Memory B cell (primary cell): ENCODE measurements at regions not wholly inside any gene's neighbourhood (a gene's known extent, or its start where the extent isn't known, plus 50 kb on each side); places are given as distances from the start of the nearest gene placed in this dataset.

ENCODE experiments used
- ATAC-seq: fragments of 150-1000 bp; cut with Tn5 transposase; 2 replicates; pipeline ENCODE4 v1.10.0; 2021; ENCODE audit warnings: low read depth, mild to moderate bottlenecking, moderate library complexity
- DNase-seq, 2 donors: peaks; one replicate each; pipeline ENCODE4 v3.0.0; 2022; ENCODE audit warnings: low spot score in 2 of 2
- H3K27ac Mint-ChIP-seq: one replicate; pipeline ENCODE4 v1.8.0; 2022; ENCODE audit warnings: mild to moderate bottlenecking, moderate library complexity, mixed read lengths
- H3K27me3 Mint-ChIP-seq: one replicate; pipeline ENCODE4 v1.8.0; 2022; ENCODE audit warnings: mixed read lengths
- H3K36me3 Mint-ChIP-seq: one replicate; pipeline ENCODE4 v1.8.0; 2022; ENCODE audit warnings: mild to moderate bottlenecking, mixed read lengths
- H3K4me1 Mint-ChIP-seq: one replicate; pipeline ENCODE4 v1.8.0; 2022; ENCODE audit warnings: mixed read lengths
- H3K4me3 Mint-ChIP-seq: one replicate; pipeline ENCODE4 v1.8.0; 2022; ENCODE audit warnings: mild to moderate bottlenecking, moderate library complexity, mixed read lengths
- H3K9me3 Mint-ChIP-seq: one replicate; pipeline ENCODE4 v1.8.0; 2022; ENCODE audit warnings: mixed read lengths

DNA sequence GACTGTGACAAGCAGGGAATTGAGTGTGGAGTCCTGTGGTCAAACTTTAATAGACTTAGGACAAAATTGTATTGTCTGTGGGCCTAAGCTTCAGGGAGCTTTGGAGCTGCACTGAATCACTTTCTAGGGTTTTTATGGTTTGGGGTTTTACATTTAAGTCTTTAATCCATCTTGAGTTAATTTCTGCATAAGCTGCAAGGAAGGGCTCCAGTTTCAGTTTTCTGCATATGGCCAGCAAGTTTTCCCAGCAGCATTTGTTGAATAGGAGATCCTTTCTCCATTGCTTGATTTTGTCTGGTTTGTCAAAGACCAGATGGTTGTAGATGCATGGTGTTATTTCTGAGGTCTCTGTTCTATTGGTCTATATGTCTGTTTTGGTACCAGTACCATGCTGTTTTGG lies 113.4 kb upstream of the NXT1 start:
- Mint-ChIP-seq H3K4me1 (no peaks in the 10 kb centered on the region), H3K27ac (no peak overlapping the region), H3K36me3 (peaks cover 3% of the 10 kb centered on the region), H3K9me3 (peaks cover 15% of the 10 kb centered on the region), H3K4me3 (no peak overlapping the region), H3K27me3 (peaks cover 2% of the 10 kb centered on the region)
- no peak for ATAC-seq
- DNase-seq = no peak

GRCh38 chr20:23235173-23236027 lies 115.2 kb upstream of the NXT1 start:
- Mint-ChIP-seq H3K27ac (no peak overlapping the region), H3K27me3 (peaks cover 5% of the 10 kb centered on the region), H3K36me3 (peaks cover 3% of the 10 kb centered on the region), H3K4me3 (no peak overlapping the region), H3K9me3 (peaks cover 18% of the 10 kb centered on the region), H3K4me1 (no peaks in the 10 kb centered on the region)
- DNase-seq (no peak), ATAC-seq (no peak)

GRCh38 chr20:23234311-23235078 lies 116.1 kb upstream of the NXT1 start:
- H3K4me3 Mint-ChIP-seq = no peak overlapping the region
- H3K27ac Mint-ChIP-seq = no peak overlapping the region

GRCh38 chr20:23233341-23233740 lies 117.2 kb upstream of the NXT1 start:
- peaks cover 3% of the 10 kb centered on the region for H3K36me3 Mint-ChIP-seq
- H3K4me1 Mint-ChIP-seq = no peaks in the 10 kb centered on the region
- no peak overlapping the region for H3K27ac Mint-ChIP-seq
- peaks cover 5% of the 10 kb centered on the region for H3K27me3 Mint-ChIP-seq
- H3K9me3 Mint-ChIP-seq = peaks cover 8% of the 10 kb centered on the region
- ATAC-seq = no peak
- DNase-seq = no peak
- no peak overlapping the region for H3K4me3 Mint-ChIP-seq

More at GRCh38 chr20:23234311-23235078, 116.1 kb upstream of the NXT1 start:
- no peak for DNase-seq
- Mint-ChIP-seq H3K36me3 (peaks cover 3% of the 10 kb centered on the region), H3K27me3 (peaks cover 5% of the 10 kb centered on the region), H3K4me1 (no peaks in the 10 kb centered on the region), H3K9me3 (peaks cover 16% of the 10 kb centered on the region)
- ATAC-seq = no peak

GRCh38 chr20:23232679-23233308 lies 117.8 kb upstream of the NXT1 start:
- no peak for ATAC-seq
- Mint-ChIP-seq H3K36me3 (peaks cover 3% of the 10 kb centered on the region), H3K4me1 (no peaks in the 10 kb centered on the region), H3K27ac (no peak overlapping the region), H3K4me3 (no peak overlapping the region), H3K9me3 (peaks cover 8% of the 10 kb centered on the region), H3K27me3 (peaks cover 5% of the 10 kb centered on the region)
- DNase-seq = no peak

DNA sequence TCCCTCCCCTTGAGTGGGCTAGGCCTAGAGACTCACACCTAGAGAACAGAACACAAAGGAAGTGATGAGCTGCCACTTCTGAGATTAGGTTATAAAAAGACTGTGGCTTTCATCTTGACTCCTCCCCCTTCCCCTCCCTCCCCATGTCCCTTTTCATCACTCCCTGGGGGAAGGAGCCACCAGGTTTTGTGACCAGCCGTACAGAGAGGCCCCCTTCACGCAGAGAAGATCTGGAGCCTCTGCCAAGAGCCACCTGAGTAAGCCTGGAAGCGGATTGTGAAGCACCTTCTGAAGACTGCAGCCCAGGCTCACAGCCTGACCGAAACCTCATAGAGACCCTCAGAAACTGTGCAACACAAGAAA lies 118.4 kb upstream of the NXT1 start:
- Mint-ChIP-seq H3K27me3 (peaks cover 5% of the 10 kb centered on the region), H3K36me3 (peaks cover 3% of the 10 kb centered on the region), H3K4me1 (no peaks in the 10 kb centered on the region), H3K27ac (no peak overlapping the region), H3K4me3 (no peak overlapping the region), H3K9me3 (peaks cover 8% of the 10 kb centered on the region)
- ATAC-seq = no peak
- DNase-seq = no peak

GRCh38 chr20:23231561-23232218 lies 118.9 kb upstream of the NXT1 start:
- H3K9me3 Mint-ChIP-seq = peaks cover 6% of the 10 kb centered on the region
- DNase-seq = no peak
- no peaks in the 10 kb centered on the region for H3K4me1 Mint-ChIP-seq
- peaks cover 5% of the 10 kb centered on the region for H3K27me3 Mint-ChIP-seq
- no peak for ATAC-seq
- peaks cover 3% of the 10 kb centered on the region for H3K36me3 Mint-ChIP-seq
- H3K27ac Mint-ChIP-seq = no peak overlapping the region
- no peak overlapping the region for H3K4me3 Mint-ChIP-seq

GRCh38 chr20:23230766-23231385 lies 119.7 kb upstream of the NXT1 start:
- Mint-ChIP-seq H3K4me1 (no peaks in the 10 kb centered on the region), H3K27me3 (peaks cover 5% of the 10 kb centered on the region), H3K36me3 (peaks cover 3% of the 10 kb centered on the region), H3K9me3 (peaks cover 6% of the 10 kb centered on the region), H3K4me3 (no peak overlapping the region), H3K27ac (no peak overlapping the region)
- DNase-seq (no peak), ATAC-seq (no peak)

GRCh38 chr20:23229989-23230388 lies 120.6 kb upstream of the NXT1 start:
- Mint-ChIP-seq H3K4me3 (no peak overlapping the region), H3K27ac (no peak overlapping the region), H3K9me3 (peaks cover 3% of the 10 kb centered on the region), H3K36me3 (no peaks in the 10 kb centered on the region), H3K27me3 (peaks cover 8% of the 10 kb centered on the region), H3K4me1 (no peaks in the 10 kb centered on the region)
- ATAC-seq (no peak), DNase-seq (no peak)

DNA sequence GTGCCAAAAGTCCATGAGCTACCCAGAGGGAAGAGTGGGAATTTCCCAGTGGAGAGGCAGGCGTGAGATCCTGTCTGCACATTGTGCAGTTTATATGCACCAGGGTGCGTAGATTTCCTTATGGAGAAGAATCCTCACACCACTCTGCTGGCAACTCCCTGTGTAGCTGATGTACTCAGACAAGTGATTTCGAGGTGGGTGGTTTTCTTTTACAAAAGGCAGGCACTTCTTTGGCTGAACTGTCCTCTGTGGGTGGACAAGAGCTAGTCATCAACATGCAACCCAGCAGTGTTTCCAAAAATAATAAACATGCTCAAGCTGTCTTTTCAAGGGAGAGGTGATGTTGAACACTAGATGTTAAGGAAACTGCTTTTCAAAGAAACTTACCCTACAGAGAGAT lies 121.7 kb upstream of the NXT1 start:
- Mint-ChIP-seq H3K4me3 (no peak overlapping the region), H3K4me1 (no peaks in the 10 kb centered on the region), H3K9me3 (peaks cover 3% of the 10 kb centered on the region), H3K36me3 (no peaks in the 10 kb centered on the region), H3K27ac (no peak overlapping the region), H3K27me3 (peaks cover 9% of the 10 kb centered on the region)
- DNase-seq (no peak), ATAC-seq (no peak)

DNA sequence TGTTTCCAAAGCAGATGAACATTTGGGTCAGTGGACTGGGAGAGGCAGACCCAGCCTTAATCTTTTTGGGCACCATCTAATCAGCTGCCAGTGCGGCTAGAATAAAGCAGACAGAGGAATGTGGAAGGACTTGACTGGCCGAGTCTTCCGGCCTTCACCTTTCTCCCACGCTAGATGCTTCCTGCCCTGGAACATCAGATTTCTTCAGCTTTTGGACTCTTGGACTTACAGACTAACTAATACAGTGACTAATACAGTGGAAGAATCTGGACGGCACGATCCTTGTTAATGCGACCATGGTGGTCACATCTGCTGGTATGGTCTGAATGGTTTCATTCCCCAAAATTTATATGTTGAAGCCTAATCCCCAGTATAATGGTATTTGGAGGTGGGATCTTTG lies 122.6 kb upstream of the NXT1 start:
- Mint-ChIP-seq H3K9me3 (peaks cover 3% of the 10 kb centered on the region), H3K36me3 (no peaks in the 10 kb centered on the region), H3K4me3 (no peak overlapping the region), H3K4me1 (no peaks in the 10 kb centered on the region), H3K27me3 (peaks cover 9% of the 10 kb centered on the region), H3K27ac (no peak overlapping the region)
- ATAC-seq (no peak), DNase-seq (no peak)

GRCh38 chr20:23227274-23227673 lies 123.3 kb upstream of the NXT1 start:
- Mint-ChIP-seq H3K36me3 (no peaks in the 10 kb centered on the region), H3K9me3 (peaks cover 4% of the 10 kb centered on the region), H3K27me3 (peaks cover 9% of the 10 kb centered on the region), H3K4me1 (no peaks in the 10 kb centered on the region), H3K4me3 (no peak overlapping the region), H3K27ac (no peak overlapping the region)
- DNase-seq = no peak
- ATAC-seq = no peak

GRCh38 chr20:23226612-23227265 lies 123.9 kb upstream of the NXT1 start:
- DNase-seq (no peak), ATAC-seq (no peak)
- no peaks in the 10 kb centered on the region for H3K36me3 Mint-ChIP-seq
- no peaks in the 10 kb centered on the region for H3K4me1 Mint-ChIP-seq
- no peak overlapping the region for H3K27ac Mint-ChIP-seq
- peaks cover 7% of the 10 kb centered on the region for H3K27me3 Mint-ChIP-seq
- H3K9me3 Mint-ChIP-seq = peaks cover 6% of the 10 kb centered on the region
- no peak overlapping the region for H3K4me3 Mint-ChIP-seq
